ENCODE measurements at regions not wholly inside any gene's neighbourhood (a gene's known extent, or its start where the extent isn't known, plus 50 kb on each side); places are given as distances from the start of the nearest gene placed in this dataset.
"Not testable (repeated sequence)": the region's sequence is repeated elsewhere in the genome, so short reads cannot be mapped to it uniquely, and the experiment has no call there.

DNA sequence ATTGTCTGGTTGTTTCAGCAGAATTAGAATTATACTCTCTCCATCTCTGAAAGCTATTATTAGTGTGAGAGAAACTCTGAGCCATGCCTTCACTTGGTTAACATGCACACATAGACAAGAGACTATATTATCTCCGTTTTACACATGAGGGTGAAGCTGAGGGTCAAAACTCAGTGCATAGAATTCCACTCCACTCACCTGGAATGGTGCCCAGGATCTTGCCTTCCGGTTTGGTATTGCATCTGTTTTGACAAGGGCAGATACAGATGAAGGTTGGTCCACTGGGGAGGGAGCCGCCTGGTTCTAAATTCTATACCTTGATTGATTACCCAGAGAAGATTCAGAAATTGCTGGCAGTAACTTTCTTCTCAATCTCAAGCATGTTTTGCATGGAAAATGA, 149.5 kb upstream of the PELI2 start:
- no peak for DNase-seq (ENCODE audit: low read depth in 4 of 4, low spot score in 3 of 4)

DNA sequence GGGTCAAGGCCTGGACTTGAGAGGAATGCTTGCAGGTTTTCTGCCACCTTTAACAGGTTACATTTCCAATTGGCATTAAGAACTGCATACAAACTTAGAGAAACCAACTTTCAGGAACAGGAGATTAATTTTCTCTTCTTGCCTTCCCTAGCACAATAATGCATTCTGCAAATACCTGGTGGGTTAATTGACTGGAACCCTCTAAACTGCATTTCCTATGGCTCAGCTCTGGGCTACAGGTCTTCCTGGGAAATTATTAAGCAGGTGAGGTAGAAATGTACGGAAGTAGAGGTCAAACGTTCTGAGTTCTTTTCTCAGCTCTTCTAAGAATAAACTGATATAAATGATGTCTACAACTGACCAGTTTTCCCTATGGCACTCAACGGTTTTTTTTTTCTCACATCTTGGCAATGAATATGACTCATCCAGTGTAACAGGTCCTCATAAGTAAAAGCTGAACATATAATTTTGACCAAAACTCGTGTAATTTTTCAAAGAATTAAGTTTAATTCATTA, 144.9 kb upstream of the PELI2 start:
- DNase-seq (ENCODE audit: low read depth in 4 of 4, low spot score in 3 of 4), result peak in 1 of 4 donors; percentile 67

DNA sequence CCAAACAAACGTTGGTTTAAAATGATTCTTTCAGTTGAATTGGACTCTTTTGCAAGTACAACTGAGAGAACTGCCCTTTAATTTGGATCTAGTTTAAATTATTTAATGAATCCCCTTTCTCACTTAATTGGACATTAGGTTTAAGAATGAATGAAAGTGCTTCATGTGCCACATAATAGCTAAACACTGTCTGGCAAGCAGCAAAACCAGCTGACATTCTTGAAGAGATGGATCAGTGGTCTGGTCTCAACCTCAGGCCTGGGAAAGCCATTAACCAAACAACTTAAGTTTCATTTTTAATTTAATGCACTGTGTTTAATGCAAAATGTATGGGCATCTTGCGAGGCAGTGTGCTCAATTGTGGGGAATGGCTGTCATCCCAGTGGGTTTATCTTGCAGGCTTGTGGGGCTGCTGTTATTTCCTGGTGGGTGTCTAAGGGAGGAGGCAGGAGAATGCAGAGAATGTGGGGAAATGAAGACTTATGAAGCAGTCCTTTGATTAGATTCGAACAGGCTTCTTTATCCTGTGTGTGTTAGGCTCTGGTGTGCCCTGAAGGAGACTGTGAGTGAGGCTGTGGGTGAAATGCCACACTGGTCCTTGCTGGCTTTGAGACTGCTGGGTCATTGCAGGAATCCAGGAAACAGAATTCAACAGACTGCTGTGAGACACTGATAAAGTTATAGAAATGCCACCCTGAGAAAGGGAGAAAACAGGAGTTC, 144.1 kb upstream of the PELI2 start:
- DNase-seq (ENCODE audit: low read depth in 4 of 4, low spot score in 3 of 4), result no peak

DNA sequence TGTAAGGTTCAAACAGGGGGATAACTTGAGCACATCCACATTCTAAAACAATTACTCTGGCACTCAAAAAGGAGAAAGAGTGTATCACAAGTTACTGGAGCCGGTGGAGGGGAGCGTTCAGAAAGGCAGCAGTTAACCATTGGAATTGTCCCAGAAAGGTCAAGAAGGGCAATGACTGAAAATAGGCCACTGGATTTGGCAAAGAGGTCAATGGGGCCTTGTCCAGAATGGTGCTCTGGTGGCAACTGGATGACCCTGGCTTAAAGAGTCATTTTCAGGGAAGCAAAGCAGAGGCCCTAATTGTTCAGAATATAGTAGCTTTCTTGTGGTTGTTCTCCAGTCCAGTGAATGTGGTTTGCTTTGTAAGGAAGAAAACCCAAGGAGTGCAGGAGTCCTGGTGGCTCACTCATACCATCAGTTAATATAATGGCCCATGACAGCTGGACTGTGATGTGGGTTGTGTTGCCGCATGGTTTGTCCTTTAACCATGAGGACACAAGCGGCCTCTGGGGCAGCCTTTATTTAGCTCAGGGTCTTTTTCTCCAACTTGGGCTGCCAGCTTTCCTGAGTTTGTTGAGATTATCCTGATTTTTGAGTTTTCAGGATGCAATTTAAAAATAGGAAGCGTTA, 142.8 kb upstream of the PELI2 start:
- DNase-seq (ENCODE audit: low read depth in 4 of 4, low spot score in 3 of 4), result no peak

DNA sequence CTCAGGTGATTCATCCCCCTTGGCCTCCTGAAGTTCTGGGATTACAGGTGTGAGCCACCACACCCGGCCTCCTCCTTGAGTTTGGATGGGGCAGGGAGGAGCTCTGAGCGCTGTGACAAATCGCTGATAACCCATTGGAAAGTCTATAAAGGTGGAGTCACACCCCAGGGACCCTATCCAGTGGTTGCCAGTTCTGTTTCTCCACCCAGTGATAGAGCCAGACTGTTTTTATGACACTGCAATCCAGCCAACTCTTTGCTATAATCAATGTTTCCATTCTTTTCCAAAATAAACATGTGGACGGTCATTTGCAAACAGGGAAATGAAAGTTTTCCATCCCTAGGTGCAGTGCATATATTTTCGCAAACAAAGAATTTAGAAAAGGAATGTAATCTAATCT, 142.0 kb upstream of the PELI2 start:
- DNase-seq (ENCODE audit: low read depth in 4 of 4, low spot score in 3 of 4), result no peak

DNA sequence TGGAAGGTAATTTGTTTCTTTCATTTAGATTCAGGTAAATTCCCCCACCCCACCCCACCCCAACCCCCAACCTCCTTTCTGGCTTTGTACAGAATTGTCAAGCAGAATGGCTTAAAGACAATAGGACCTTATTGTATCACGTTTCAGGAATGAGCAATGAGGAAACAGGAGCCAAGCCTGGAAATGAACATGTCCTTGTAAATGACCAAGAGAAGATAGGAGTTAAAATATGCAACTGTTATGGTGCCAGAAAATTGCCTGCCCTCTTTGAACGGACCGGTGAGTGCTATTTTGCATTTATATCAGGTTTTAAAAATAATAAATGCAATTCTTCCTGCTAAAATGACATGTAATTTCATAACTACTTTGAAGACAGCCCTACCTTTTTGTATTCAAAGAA, 141.6 kb upstream of the PELI2 start:
- no peak for DNase-seq (ENCODE audit: low read depth in 4 of 4, low spot score in 3 of 4)

DNA sequence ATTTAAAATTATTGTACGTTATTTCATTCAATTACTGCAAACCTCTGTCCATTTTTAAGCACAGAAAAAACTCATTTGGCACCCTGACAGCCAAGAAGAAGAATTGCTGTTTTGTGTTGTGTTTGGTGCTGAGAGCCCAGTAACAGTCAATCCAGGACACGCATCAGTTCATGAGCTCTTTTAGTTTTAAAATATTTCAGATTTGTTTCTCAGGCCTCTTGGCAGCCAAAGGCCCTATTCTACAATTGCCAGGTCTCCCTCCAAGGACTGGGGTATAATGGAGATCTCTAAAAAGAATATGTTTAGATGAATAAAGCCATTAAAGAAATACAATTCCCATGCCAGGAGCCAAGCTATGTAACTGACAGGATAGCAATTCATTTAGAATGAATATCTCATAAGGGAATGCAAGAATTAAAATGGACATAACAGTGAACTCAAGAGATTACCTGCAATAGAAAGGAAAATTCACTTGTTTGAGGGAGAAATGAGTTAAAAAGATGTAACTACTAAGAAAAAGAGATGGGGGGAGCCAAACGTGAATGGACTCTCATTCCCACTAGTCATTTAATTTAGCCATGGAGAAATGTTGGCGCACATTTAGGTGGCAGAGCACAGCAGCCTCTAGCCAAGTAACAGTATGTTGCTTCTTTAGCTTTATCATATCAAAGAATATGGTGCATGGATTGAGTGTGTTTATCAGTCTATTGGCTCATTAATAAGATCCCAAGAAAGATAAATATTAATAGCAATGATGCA, 140.6 kb upstream of the PELI2 start:
- no peak for DNase-seq (ENCODE audit: low read depth in 4 of 4, low spot score in 3 of 4)

DNA sequence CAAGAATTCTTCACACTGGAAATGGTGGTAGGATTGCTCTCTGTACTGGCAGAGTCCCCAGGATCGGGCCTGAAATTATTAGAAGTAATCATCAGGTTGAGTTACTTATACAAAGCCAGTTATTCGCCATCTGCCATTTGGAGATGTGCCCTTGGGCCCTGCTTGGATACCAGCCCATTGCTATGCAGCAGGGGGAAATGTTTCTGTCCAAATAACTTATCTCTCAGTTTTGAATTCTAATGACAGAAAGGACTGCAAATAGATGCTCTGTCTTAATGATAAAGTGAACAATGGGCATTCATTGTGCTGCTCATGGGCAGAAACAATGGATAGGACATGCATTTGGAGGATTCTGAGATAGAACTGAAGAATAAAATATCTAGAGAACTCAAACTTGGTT, 139.1 kb upstream of the PELI2 start:
- no peak for DNase-seq (ENCODE audit: low read depth in 4 of 4, low spot score in 3 of 4)

DNA sequence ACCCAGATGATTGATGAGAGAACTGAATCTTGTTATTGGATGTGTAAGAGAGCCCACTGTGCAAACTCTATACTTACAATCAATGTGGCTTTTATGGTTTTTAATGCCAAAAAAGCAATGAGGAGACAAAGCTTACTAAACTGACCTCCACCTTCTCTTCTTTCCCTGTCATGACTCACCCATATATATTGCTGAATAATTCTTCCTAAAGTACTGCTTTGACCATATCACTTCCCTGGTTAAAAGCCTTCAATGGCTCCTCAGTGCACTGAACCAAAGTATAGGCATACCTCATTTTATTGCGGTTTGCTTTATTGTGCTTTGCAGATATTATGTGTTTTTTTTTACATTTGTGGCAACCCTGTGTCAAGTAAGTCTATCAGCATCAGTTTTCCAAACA, 138.4 kb upstream of the PELI2 start:
- DNase-seq (ENCODE audit: low read depth in 4 of 4, low spot score in 3 of 4), result no peak

DNA sequence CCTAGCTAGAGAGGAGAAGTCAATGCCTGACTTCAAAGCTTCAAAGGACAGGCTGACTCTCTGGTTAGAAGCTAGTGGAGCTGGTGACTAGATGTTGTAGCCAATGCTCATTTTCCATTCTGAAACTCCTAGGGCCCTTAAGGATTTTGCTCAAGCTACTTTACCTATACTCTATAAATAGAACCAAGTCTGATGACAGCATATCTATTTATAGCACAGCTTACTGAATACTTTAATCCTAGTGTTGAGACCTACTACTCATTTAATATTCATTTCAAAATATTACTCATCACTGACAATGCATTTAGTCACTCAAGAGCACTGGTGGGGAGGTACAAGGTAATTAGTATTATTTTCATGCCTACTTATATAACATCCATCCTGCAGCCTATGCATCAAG, 137.2 kb upstream of the PELI2 start:
- no peak for DNase-seq (ENCODE audit: low read depth in 4 of 4, low spot score in 3 of 4)

DNA sequence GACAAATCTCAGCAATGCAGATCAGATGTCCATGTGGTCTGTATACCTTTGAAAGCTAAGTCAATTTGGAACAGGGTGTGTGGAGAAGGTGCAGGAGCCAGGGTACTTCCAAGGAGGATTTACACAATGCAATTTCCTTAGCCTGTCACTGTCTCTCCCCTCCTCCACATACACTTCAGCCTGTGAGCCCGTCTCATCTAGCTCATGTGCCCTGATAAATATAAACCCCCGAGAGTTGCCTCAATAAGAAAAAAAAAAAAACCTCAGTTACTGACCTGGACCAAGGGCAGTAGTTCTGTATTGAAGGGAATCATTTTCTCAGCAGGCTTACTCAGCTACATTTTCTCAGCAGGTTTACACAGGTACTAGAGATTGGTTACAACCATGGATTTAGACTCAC, 132.1 kb upstream of the PELI2 start:
- no peak for DNase-seq (ENCODE audit: low read depth in 4 of 4, low spot score in 3 of 4)

DNA sequence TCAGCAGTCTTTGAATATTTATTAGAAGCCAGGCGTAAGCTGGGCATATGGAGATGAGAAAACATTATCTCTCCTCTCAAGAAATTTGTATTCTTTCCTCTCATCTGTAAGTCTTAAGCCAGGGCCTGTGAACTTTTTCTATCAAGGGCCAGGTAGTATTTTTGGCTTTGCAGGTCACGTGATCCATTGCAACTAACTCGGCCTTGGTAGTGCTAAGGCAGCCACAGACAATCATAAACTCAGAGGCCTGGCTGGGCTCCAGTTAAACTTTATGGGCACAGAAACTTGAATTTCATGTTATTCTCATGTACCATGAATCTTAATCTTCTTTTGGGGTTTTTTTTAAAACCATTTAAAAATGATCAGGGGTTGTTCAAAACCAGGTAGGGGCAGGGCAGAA, 117.4 kb upstream of the PELI2 start:
- no peak for DNase-seq (ENCODE audit: low read depth in 4 of 4, low spot score in 3 of 4)

DNA sequence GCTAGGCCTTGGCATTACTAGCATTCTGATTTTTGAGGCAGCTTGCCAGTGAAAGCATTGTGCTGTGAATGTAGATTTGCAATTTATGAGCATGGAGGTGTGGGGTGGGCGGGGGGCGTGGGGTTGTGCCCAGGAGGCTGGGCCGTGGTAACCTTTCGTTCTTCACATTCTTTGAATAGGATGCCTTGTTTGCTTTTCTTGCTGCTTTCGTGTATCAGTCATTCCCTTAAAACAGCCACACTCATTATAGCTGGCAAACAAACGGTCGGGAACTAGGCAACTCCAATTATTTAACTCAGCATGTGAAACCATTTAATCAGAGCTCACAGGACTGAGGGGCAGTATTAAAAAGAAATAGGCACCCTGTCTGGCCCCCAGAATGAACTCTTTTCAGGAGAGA, 115.9 kb upstream of the PELI2 start:
- DNase-seq (ENCODE audit: low read depth in 4 of 4, low spot score in 3 of 4), result no peak

DNA sequence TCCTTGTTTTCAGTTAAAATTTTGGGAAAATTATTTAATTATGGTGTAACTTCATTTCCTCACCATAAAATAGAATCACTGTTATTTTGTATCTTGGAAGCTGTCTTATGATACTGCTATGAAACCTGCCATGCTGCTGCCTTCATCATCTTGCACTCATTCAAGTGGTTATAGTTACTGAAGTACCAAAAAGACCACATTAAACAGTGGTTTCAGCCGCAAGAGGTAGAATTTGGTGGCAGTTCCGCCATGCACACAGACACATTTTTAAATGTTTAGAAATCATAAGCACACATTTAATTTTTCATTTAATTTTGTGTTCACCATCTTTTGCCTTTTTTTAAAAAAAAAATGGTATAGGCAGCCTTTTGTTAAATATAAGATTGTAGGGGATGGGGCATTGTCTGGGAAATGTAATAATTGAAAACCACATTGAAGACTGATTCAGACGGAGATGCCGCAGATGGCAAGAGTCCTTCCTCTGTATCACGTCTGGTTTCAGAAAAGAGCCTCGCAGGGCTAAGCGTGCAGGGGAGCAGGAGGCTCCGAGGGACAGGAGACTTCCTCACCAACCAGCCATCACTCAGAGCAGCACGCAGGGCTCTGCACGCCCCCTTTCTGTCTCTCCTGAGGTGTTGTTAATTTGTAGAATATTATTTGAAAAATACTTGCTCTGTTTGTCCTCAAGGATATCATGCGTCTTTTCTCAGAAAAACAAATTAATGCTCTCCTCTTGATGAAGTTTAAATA, 115.2 kb upstream of the PELI2 start:
- DNase-seq (ENCODE audit: low read depth in 4 of 4, low spot score in 3 of 4), result no peak

DNA sequence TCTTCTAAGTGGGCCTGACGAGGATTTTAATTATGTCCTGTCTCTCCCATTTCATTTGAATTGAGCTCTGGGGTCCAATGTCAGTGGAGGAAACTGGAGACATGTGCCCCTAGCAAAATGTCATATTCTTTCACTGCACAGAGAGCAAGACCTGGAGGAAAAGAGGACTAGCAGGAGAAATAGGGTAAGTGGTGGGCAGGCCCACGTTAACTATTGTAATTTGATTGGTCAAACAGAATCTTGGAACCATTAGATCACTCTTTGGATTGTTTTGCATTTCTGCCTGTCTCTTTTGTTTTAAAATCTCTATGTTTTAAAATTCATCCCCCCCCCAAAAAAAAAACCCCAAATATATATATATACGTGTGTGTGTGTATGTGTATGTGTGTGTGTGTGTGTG, 113.9 kb upstream of the PELI2 start:
- DNase-seq (ENCODE audit: low read depth in 4 of 4, low spot score in 3 of 4), result no peak

DNA sequence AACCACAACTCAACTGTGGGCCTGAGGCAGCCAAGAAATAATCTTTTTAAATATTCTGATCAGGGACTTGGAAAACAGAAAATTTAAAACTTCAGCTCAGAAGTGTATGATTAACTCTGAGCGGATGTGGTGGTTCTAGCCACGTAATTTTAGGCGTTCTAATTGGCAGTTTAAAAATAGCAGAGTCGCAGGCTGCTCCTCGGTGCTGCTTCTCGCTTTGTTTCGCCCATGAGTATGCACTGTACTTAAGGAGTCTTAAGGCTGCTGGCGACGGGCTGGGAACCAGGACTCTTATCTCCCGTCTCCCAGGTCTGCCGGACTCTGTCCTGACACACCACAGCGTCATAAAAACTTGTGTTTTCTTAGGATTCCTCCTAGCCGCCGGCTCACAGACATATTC, 113.4 kb upstream of the PELI2 start:
- no peak for DNase-seq (ENCODE audit: low read depth in 4 of 4, low spot score in 3 of 4)

DNA sequence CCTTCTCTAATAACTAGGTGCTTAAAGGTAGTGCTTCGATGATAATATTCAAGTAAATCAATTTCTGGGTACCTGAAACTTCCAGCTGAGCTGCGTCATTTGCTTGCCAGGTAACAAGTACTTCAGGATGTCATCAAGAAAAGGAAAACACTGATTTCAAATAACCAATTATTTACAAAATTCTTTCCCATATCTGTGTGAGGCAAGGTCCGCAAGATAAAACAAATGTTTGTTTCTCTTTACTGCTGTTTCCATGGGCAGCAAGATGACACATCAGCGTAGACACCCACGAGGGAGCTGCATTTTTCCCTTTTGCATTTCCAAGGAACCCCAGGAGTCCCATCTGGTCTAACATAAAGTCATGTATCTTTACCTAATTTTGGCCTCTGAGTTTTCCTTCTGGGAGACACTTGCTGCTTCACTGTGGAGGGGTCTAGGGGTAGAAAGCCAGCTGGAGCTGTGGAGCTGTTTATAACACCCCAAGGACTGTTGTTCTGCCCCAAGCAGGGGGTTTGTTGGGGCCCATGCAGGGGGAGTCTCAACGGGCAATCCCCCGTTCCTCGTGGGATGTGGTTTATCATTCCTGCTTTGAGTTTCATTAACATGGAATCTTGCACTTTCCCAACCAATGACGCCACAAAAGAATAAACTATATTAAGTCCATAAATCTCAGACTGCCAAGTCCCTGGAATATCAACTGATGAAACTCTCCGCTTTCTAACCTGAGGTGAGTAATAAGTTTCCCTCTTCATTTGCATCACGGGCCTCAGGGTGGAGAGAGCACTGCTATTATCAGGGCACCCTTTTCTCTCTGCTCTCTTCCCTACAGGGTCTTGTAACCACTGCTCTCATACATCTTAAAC, 112.8 kb upstream of the PELI2 start:
- DNase-seq (ENCODE audit: low read depth in 4 of 4, low spot score in 3 of 4), result no peak

DNA sequence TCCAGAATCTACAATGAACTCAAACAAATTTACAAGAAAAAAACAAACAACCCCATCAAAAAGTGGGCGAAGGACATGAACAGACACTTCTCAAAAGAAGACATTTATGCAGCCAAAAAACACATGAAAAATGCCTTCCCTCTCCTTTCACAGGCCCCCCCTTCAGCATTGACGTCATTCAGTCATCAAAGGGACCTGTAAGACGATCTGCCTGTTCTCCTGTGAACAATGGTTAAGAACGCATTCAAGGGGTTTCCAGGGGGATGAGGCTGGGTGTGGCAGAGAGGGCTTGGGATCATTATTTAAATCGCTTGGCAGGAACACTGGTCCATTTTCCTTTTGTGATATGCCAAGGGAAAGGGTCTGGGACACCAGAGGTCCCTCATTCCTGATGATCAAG, 110.7 kb upstream of the PELI2 start:
- DNase-seq (ENCODE audit: low read depth in 4 of 4, low spot score in 3 of 4), result not testable (repeated sequence)

DNA sequence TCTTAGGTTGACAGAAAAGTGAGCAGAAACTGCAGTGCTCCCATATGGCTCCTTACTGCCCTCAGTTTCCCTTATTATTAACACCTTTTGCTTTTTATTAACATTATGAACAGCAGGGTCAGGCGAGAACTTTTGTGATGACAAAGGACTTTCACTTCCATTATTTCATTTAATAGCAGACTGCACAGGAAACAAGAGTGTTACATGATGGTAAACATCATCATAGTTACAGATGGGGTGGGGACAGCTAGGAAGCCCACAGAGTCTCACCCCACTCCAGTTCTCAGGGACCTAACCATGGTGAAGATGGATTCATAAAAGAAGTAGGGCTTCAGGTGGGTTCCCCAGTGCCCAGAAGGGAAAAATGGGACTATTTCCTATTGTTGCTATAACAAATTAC, 110.1 kb upstream of the PELI2 start:
- no peak for DNase-seq (ENCODE audit: low read depth in 4 of 4, low spot score in 3 of 4)

DNA sequence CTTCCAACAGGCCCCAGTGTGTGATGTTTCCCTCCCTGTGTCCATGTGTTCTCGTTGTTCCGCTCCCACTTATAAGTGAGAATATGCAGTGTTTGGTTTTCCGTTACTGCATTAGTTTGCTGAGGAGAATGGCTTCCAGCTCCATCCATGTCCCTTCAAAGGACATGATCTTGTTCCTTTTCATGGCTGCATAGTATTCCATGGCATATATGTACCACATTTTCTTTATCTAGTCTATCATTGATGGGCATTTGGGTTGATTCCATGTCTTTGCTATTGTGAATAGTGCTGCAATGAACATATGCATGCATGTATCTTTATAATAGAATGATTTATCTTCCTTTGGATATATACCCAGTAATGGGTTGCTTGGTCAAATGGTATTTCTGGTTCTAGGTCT, 109.5 kb upstream of the PELI2 start:
- DNase-seq (ENCODE audit: low read depth in 4 of 4, low spot score in 3 of 4), result not testable (repeated sequence)

Data from right renal pelvis (tissue), 4 donors.